ENCODE measurements at regions not wholly inside any gene's neighbourhood (a gene's known extent, or its start where the extent isn't known, plus 50 kb on each side); places are given as distances from the start of the nearest gene placed in this dataset.

GRCh38 chr3:18044971-18045880, 302.8 kb upstream of the TBC1D5 start:
- TF ChIP-seq CTCF (IDR thresholded peaks at IDR 0.05) = no peak
- no peak for TF ChIP-seq POLR2A (IDR thresholded peaks at IDR 0.05)
